Loucy (cell line): ENCODE measurements at regions not wholly inside any gene's neighbourhood (a gene's known extent, or its start where the extent isn't known, plus 50 kb on each side); places are given as distances from the start of the nearest gene placed in this dataset.
"Not testable (repeated sequence)": the region's sequence is repeated elsewhere in the genome, so short reads cannot be mapped to it uniquely, and the experiment has no call there.

Source experiments
- H2AFZ ChIP-seq: fragments of 200-600 bp; sonication (generic); 2 replicates; pipeline ENCODE4 v1.6.0; 2016; ENCODE audit warnings: antibody characterized with exemption, mild to moderate bottlenecking, low read length, moderate library complexity
- H3F3A ChIP-seq: fragments of 200-600 bp; 2 replicates; pipeline ENCODE4 v1.6.0; 2016; ENCODE audit warnings: antibody characterized with exemption, low read depth, mild to moderate bottlenecking
- H3K27me3 ChIP-seq: fragments of 200-600 bp; sonication (generic); 2 replicates; pipeline ENCODE4 v1.6.1; 2014; ENCODE audit warnings: low read length, mild to moderate bottlenecking; ENCODE audit not compliant: insufficient read depth, poor library complexity, severe bottlenecking
- H3K36me3 ChIP-seq: fragments of 200-600 bp; sonication (generic); 2 replicates; pipeline ENCODE4 v1.6.1; 2016; ENCODE audit warnings: low read length; ENCODE audit not compliant: insufficient read depth
- H3K4me1 ChIP-seq: fragments of 200-600 bp; sonication (generic); 2 replicates; pipeline ENCODE4 v1.5.1; 2014; ENCODE audit warnings: low read length, mild to moderate bottlenecking; ENCODE audit not compliant: insufficient read depth, poor library complexity, severe bottlenecking
- H3K4me2 ChIP-seq: fragments of 200-600 bp; sonication (generic); 2 replicates; pipeline ENCODE4 v1.6.0; 2014; ENCODE audit warnings: antibody characterized with exemption, low read length, low read depth, mild to moderate bottlenecking; ENCODE audit not compliant: poor library complexity, severe bottlenecking
- H3K4me3 ChIP-seq: fragments of 200-600 bp; sonication (generic); 2 replicates; pipeline ENCODE4 v1.5.1; 2014; ENCODE audit warnings: low read length, mild to moderate bottlenecking, mixed read lengths; ENCODE audit not compliant: poor library complexity, severe bottlenecking
- H3K79me2 ChIP-seq: fragments of 200-600 bp; sonication (generic); 2 replicates; pipeline ENCODE4 v1.6.1; 2014; ENCODE audit warnings: low read length; ENCODE audit not compliant: insufficient read depth
- H3K9ac ChIP-seq: fragments of 200-600 bp; sonication (generic); 2 replicates; pipeline ENCODE4 v1.6.0; 2014; ENCODE audit warnings: mild to moderate bottlenecking, low read depth, low read length, moderate library complexity; ENCODE audit not compliant: poor library complexity, severe bottlenecking
- H3K9me2 ChIP-seq: fragments of 200-600 bp; sonication (generic); replicated peaks from 2 replicates; pipeline ENCODE4 v1.6.1; 2016; ENCODE audit warnings: low read depth, low read length, mixed read lengths
- H3K9me3 ChIP-seq: fragments of 200-600 bp; sonication (generic); 2 replicates; pipeline ENCODE4 v1.6.1; 2014; ENCODE audit warnings: mild to moderate bottlenecking, antibody characterized with exemption, low read length, low read depth; ENCODE audit not compliant: insufficient read depth
- H4K20me1 ChIP-seq: fragments of 200-600 bp; sonication (generic); 2 replicates; pipeline ENCODE4 v1.6.0; 2014; ENCODE audit warnings: antibody characterized with exemption, low read length, mild to moderate bottlenecking; ENCODE audit not compliant: insufficient read depth, poor library complexity, severe bottlenecking

DNA sequence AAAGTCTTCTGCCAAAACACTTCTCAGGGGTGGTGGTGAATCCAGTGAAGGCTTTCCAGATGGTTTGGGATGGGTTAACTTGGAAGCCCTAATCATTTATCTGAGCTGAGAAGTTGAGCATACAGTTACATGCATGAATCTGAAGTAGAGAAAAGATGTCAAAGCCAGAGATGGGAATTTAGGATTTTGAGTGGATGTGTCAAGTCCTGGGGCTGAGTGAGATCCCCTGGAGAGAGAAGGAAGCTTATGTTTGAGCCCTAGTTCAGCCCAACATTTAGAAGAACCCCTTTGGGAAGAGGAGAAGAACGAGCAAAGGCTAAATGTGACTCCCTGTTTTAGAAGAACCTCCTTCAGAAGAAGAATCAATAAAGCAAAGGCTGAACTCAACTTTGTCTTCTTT is 129.1 kb upstream of the TPTE start:
- not testable (repeated sequence) for H4K20me1 ChIP-seq, H3K4me3 ChIP-seq, H3K36me3 ChIP-seq, H3K9me3 ChIP-seq, H3K4me1 ChIP-seq, H3K9ac ChIP-seq, H3K27me3 ChIP-seq, H3K9me2 ChIP-seq, H3K4me2 ChIP-seq, H3K79me2 ChIP-seq, H3F3A ChIP-seq, H2AFZ ChIP-seq

DNA sequence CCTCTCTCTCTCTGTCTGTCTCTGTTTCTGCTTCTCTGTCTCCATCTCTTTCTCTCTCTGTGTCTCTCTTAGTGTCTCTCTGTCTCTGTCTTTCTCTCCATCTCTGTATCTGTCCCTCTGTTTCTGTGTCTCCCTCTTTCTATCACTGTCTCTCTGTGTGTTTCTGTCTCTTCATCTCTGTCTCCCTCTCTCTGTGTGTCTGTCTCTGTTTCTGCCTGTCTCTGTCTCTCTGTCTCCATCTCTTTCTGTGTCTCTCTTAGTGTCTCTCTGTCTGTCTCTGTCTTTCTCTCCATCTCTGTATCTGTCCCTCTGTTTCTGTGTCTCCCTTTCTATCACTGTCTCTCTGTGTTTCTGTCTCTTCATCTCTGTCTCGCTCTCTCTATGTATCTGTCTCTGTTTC is 125.4 kb upstream of the TPTE start:
- not testable (repeated sequence) for H3K36me3 ChIP-seq, H3K27me3 ChIP-seq, H3K4me3 ChIP-seq, H3F3A ChIP-seq, H3K9me3 ChIP-seq, H3K9ac ChIP-seq, H3K9me2 ChIP-seq, H3K4me2 ChIP-seq, H2AFZ ChIP-seq, H3K4me1 ChIP-seq, H3K79me2 ChIP-seq, H4K20me1 ChIP-seq

DNA sequence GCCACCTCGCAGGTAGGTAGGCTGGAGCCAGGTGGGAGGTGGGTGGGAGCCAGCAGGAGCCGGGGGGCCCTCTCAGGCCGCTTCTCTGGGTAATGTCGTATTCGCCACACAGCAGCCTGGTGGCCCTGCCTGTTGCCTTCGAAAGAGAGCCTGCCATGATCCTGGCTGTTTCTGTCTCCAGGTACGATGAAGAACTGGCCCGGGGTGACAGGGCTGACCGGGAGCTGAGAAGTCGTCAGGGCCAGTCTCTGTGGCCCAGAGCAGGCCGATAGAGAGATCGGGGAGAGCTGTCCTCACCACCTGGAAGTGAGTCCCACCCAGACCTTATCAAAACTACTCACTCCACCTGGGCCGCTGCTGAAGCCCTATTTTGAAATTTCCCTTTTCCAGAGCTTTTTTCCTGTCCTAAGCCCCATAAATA is 123.9 kb upstream of the TPTE start:
- H3K9me3 ChIP-seq, H3F3A ChIP-seq, H3K4me3 ChIP-seq, H3K4me1 ChIP-seq, H2AFZ ChIP-seq, H3K36me3 ChIP-seq, H4K20me1 ChIP-seq, H3K4me2 ChIP-seq, H3K9me2 ChIP-seq, H3K79me2 ChIP-seq, H3K9ac ChIP-seq, H3K27me3 ChIP-seq: not testable (repeated sequence)

DNA sequence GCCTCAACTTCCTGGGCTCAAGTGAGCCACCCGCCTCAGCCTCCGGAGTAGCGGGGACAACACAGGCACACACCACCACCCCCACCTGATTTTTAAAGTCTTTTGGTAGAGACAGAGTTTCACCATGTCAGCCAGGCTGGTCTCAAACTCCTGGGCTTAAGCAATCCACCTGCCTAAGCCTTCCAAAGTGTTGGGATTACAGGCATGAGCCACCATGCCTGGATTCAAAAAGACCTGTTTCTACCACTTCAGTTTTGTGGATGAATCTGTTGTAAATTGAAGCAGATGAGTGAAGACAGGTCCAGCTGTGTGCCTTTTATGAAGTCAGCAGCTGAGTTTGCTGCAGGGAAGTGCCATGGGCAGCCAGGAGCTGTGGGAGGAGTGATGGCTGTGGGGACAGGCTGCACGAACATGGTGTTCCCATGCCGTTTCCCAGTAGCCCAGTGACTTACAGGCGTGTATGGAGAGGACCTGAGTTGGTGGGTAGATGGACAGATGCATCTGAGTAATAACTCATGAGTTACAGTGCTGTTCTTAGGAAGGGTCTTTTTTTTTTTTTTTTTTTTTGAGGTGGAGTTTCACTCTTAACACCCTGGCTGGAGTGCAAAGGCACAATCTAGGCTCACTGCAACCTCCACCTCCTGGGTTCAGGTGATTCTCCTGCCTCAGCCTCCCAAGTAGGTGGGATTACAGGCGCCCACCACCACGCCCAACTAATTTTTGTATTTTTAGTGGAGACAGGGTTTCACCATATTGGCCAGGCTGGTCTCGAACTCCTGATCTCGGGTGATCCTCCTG is 122.5 kb upstream of the TPTE start:
- not testable (repeated sequence) for H3K4me3 ChIP-seq, H3K9ac ChIP-seq, H3K9me3 ChIP-seq, H3F3A ChIP-seq, H3K9me2 ChIP-seq, H3K79me2 ChIP-seq, H3K27me3 ChIP-seq, H3K36me3 ChIP-seq, H4K20me1 ChIP-seq, H2AFZ ChIP-seq, H3K4me1 ChIP-seq, H3K4me2 ChIP-seq

DNA sequence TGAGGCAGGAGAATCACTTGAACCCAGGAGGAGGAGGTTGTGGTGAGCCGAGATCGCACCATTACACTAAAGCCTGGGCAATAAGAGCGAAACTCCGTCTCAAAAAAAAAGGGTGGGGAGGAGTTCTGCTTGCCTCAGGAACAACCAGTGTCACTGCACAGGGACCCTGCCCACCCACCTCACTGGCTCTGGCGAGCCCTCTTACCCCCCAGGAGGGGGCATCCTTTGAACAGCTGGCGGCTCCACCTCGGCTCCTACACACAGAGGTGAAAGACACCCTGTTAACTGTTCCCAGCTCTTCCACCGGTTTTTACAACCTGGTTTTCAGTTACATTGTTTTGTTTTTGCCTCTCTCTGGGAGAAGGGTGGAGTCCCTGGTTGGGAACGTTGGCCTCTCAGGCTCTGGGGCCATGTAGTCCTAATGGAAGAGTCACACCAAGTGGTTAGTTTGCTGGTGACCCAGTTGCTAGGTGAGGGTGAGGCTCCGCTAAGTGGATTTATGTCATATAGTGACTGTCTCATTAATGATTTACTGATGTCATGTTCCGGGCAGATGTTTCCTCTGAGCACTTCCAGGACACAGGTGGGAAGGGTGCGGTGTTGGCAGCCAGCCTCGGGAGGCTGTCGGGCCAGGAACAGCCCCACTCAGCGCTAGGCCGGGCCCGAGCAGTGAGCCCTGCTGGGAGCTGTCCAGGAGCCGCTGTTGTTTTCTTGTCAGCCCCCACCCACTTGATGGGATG is 120.6 kb upstream of the TPTE start:
- H2AFZ ChIP-seq, H3K4me1 ChIP-seq, H3K36me3 ChIP-seq, H3K27me3 ChIP-seq, H3K4me2 ChIP-seq, H3K4me3 ChIP-seq, H3K9me3 ChIP-seq, H3K9me2 ChIP-seq, H3K79me2 ChIP-seq, H3F3A ChIP-seq, H4K20me1 ChIP-seq, H3K9ac ChIP-seq: not testable (repeated sequence)

DNA sequence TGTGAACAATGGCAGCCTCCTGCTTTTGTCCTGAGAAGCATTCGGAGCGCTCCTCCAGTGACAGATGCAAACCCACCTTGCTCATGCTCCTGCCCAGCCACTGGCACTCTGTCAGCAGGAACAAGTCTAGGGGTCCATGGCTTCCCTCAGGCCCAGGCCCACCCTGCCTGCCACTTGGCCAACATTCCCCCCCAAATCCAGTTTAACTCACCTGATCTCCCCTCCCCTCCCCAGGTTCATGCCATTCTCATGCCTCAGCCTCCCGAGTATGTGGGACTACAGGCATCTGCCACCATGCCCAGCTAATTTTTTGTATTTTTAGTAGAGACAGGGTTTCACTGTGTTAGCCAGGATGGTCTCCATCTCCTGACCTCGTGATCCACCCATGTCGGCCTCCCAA is 118.9 kb upstream of the TPTE start:
- H3K4me2 ChIP-seq, H3K4me3 ChIP-seq, H3K79me2 ChIP-seq, H3K9ac ChIP-seq, H4K20me1 ChIP-seq, H2AFZ ChIP-seq, H3K27me3 ChIP-seq, H3K36me3 ChIP-seq, H3K4me1 ChIP-seq, H3K9me2 ChIP-seq, H3F3A ChIP-seq, H3K9me3 ChIP-seq: not testable (repeated sequence)

DNA sequence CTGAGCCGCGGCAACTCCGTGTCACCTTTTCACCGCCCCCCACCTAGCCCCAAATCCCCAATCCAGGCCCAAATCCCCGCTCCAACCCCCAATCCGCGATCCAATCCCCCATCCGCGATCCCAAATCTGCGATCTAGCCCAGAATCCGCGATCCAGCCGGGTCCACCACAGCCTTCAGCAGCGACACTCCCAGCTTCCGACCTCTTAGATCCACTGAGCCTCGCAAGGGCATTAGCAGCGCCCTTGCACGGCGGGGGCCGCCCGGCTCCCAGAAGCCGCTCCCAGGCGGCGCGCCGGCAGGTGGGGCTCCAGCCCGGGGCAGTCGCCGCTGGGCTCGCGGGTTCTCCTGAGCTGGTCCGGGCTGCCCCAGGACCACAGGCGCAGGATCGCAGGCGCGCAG is 116.1 kb upstream of the TPTE start:
- H4K20me1 ChIP-seq, H3K9me3 ChIP-seq, H3K79me2 ChIP-seq, H3K4me3 ChIP-seq, H2AFZ ChIP-seq, H3K27me3 ChIP-seq, H3K4me2 ChIP-seq, H3K9me2 ChIP-seq, H3K9ac ChIP-seq, H3F3A ChIP-seq, H3K4me1 ChIP-seq, H3K36me3 ChIP-seq: not testable (repeated sequence)
